Kidney epithelial cell (primary cell): ENCODE measurements at regions not wholly inside any gene's neighbourhood (a gene's known extent, or its start where the extent isn't known, plus 50 kb on each side); places are given as distances from the start of the nearest gene placed in this dataset.

ENCODE experiments used
- DNase-seq: peaks from one replicate; pipeline ENCODE4 v3.0.0-alpha.2; 2010; ENCODE audit warnings: low read depth
- H3K27me3 ChIP-seq: 2 replicates; pipeline ENCODE4 v1.6.0; 2011; ENCODE audit warnings: low read length; ENCODE audit not compliant: control insufficient read depth, insufficient read depth
- H3K36me3 ChIP-seq: 2 replicates; pipeline ENCODE4 v1.5.1; 2011; ENCODE audit warnings: low read length; ENCODE audit not compliant: control insufficient read depth, insufficient read depth
- H3K4me3 ChIP-seq: 2 replicates; pipeline ENCODE4 v1.5.1; 2011; ENCODE audit warnings: low read depth, mild to moderate bottlenecking, control low read depth, low read length
- CTCF ChIP-seq: IDR thresholded peaks from 2 replicates; pipeline ENCODE4 v1.5.1; 2011; ENCODE audit warnings: mild to moderate bottlenecking, moderate library complexity, low read length, control low read depth, inconsistent platforms; ENCODE audit not compliant: insufficient read depth, poor library complexity, severe bottlenecking

DNA sequence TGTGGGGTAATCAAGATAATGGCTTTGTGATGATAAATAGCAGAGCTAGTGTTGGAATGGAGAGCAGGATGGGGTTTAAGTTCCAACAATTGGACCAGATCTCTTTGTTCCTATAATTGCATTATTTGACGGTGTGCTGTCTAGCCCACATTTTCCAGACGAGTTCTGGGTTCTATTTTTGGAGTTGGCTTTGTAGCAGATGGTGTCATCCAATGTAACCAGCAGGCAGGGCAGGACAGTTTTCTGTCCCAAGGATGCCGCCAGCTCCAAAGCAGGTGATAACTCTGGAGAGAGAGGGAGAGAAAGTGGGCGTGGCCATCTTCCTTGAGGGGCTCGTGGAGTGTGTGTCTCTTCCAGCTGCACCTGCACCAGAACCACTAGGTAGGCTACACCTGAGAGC, 251.3 kb downstream of the KIF4B start:
- no peak for DNase-seq
- Histone ChIP-seq H3K27me3 (no peaks in the 10 kb centered on the region), H3K4me3 (no peak overlapping the region), H3K36me3 (no peaks in the 10 kb centered on the region)
- TF ChIP-seq CTCF, result no peak

GRCh38 chr5:155268770-155269425, 255.3 kb downstream of the KIF4B start:
- H3K36me3 ChIP-seq, result no peaks in the 10 kb centered on the region
- H3K4me3 ChIP-seq, result no peak overlapping the region
- TF ChIP-seq CTCF, result no peak
- no peak for DNase-seq
- H3K27me3 ChIP-seq, result no peaks in the 10 kb centered on the region

GRCh38 chr5:155270725-155271124, 257.2 kb downstream of the KIF4B start:
- Histone ChIP-seq H3K27me3 (no peaks in the 10 kb centered on the region), H3K36me3 (no peaks in the 10 kb centered on the region), H3K4me3 (no peak overlapping the region)
- DNase-seq, result no peak
- no peak for TF ChIP-seq CTCF

GRCh38 chr5:155274484-155274883, 260.9 kb downstream of the KIF4B start:
- H3K4me3 ChIP-seq, result no peak overlapping the region
- H3K27me3 ChIP-seq, result no peaks in the 10 kb centered on the region
- no peaks in the 10 kb centered on the region for H3K36me3 ChIP-seq
- TF ChIP-seq CTCF, result no peak
- no peak for DNase-seq

DNA sequence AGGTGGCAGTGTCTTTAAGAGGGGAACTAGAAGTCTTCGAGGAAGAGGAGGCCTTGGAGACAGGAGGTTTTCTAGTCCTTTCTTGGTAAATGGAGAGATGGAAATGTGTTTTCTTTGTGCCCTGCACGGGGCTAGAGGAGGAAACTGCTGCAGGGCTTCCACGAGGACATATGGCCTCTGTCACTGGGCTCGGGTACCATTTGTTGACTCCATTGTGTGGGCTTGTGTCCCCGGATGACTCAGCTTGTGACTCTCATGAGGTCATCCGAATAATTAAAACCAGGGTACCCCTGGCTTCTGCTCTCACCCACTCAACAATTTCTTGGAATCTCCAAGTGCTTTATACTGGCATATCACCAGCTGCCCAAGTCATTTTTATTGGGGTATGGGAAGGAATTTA, 261.7 kb downstream of the KIF4B start:
- DNase-seq, result no peak
- Histone ChIP-seq H3K27me3 (no peaks in the 10 kb centered on the region), H3K36me3 (no peaks in the 10 kb centered on the region), H3K4me3 (no peak overlapping the region)
- TF ChIP-seq CTCF, result no peak

DNA sequence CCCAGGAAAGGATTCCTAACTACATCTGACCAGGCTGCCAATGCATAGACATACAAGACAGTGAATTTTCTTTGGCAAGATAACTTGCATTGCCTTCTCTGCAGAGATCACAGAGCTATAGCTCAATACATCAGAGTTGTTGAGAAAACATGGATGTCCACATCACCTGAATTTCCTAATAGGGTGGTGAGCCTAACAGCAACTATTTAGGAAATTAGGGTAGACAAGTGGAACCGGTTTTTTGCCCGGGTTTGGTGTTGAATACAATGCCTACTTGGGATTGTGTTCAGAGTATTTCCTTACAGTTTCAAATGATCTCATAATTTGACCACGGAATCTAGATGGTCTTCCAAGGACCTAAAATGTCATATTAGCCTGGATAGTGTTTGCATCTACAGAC, 262.7 kb downstream of the KIF4B start:
- H3K4me3 ChIP-seq, result no peak overlapping the region
- H3K27me3 ChIP-seq, result no peaks in the 10 kb centered on the region
- no peak for TF ChIP-seq CTCF
- H3K36me3 ChIP-seq, result no peaks in the 10 kb centered on the region
- DNase-seq, result no peak
